ENCODE measurements at regions not wholly inside any gene's neighbourhood (a gene's known extent, or its start where the extent isn't known, plus 50 kb on each side); places are given as distances from the start of the nearest gene placed in this dataset.

DNA sequence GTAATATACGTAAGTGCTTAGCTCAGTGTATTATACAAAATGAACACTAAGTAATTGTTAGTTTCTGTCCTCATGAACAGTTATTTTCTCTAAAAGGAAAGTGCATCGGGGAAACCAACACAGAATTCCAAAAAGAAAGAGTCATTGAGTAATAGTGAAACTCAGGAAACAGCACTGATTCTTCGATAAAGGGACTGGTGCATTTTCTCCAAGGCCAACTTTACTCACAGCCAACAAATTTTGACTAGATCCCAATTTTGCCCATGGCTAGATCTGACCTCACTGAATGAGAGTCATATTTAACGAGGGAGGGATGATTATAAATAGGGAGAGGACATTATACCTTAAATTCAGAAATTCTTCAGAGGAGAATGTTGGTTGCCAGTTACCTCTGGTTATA, 390.9 kb upstream of the NRSN1 start:
- Histone ChIP-seq H3K4me1 (no peaks in the 10 kb centered on the region), H3K27me3 (no peaks in the 10 kb centered on the region), H3K36me3 (no peaks in the 10 kb centered on the region), H3K4me3 (no peak overlapping the region), H3K27ac (no peak overlapping the region), H3K9me3 (no peaks in the 10 kb centered on the region)
- TF ChIP-seq POLR2A (IDR thresholded peaks at IDR 0.05) (no peak), POLR2AphosphoS5 (IDR thresholded peaks at IDR 0.05) (no peak), EP300 (IDR thresholded peaks at IDR 0.05) (no peak)
- TF ChIP-seq, protein P1, sequence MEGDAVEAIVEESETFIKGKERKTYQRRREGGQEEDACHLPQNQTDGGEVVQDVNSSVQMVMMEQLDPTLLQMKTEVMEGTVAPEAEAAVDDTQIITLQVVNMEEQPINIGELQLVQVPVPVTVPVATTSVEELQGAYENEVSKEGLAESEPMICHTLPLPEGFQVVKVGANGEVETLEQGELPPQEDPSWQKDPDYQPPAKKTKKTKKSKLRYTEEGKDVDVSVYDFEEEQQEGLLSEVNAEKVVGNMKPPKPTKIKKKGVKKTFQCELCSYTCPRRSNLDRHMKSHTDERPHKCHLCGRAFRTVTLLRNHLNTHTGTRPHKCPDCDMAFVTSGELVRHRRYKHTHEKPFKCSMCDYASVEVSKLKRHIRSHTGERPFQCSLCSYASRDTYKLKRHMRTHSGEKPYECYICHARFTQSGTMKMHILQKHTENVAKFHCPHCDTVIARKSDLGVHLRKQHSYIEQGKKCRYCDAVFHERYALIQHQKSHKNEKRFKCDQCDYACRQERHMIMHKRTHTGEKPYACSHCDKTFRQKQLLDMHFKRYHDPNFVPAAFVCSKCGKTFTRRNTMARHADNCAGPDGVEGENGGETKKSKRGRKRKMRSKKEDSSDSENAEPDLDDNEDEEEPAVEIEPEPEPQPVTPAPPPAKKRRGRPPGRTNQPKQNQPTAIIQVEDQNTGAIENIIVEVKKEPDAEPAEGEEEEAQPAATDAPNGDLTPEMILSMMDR (IDR thresholded peaks at IDR 0.05) = no peak
- DNase-seq (ENCODE audit: low spot score in 2 of 2) = no peak
- WGBS = 29% methylated on average over 4 of the region's 4 CpGs

DNA sequence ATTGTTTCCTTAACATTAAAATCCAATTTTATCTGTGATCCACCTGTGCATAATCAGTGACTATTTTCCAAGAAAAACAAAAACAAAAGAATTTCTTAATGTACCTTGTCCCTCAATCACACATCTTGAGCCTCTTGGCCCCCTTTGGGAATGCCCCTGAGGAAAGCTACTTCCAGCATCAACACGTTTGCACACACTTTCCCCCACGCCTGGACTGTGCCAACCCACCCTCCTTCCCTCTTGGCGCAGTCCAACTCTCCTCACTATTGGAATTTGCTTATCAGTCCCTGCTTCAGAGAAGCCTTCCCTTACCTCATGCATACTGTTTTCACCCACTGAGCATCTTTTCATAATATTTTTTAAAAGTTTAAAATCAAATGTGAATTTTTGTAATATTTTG, 389.4 kb upstream of the NRSN1 start:
- TF ChIP-seq POLR2AphosphoS5 (IDR thresholded peaks at IDR 0.05) (no peak), EP300 (IDR thresholded peaks at IDR 0.05) (no peak), POLR2A (IDR thresholded peaks at IDR 0.05) (no peak)
- TF ChIP-seq, protein P1 (IDR thresholded peaks at IDR 0.05) = no peak
- DNase-seq (ENCODE audit: low spot score in 2 of 2) = no peak
- Histone ChIP-seq H3K4me3 (no peak overlapping the region), H3K27me3 (no peaks in the 10 kb centered on the region), H3K36me3 (no peaks in the 10 kb centered on the region), H3K4me1 (no peaks in the 10 kb centered on the region), H3K9me3 (no peaks in the 10 kb centered on the region), H3K27ac (no peak overlapping the region)
- 47% methylated on average over 3 of the region's 3 CpGs for WGBS

DNA sequence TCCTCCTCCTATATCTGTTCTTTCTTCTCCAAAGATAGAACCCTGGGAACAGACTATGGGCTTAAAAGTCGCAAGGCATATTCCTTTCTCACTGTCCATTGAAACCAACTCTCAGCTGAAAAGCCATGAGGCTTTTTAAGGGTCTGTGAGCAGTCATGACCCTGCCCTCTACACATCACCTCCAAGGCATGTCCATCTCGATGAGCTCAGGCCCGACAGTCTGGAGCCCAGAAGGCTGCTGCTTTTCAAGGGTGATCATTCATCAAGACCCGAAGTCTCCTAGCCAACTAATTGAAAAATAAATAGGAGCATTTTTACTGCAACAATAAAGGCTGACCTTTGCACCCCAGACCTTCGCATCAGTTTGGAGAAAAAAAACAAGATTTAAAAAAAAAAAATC, 378.8 kb upstream of the NRSN1 start:
- Histone ChIP-seq H3K4me1 (no peaks in the 10 kb centered on the region), H3K27ac (no peak overlapping the region), H3K9me3 (no peaks in the 10 kb centered on the region), H3K36me3 (no peaks in the 10 kb centered on the region), H3K27me3 (no peaks in the 10 kb centered on the region), H3K4me3 (no peak overlapping the region)
- no peak for DNase-seq (ENCODE audit: low spot score in 2 of 2)
- WGBS = 65% methylated on average over 5 of the region's 5 CpGs
- TF ChIP-seq POLR2AphosphoS5 (IDR thresholded peaks at IDR 0.05) (no peak), EP300 (IDR thresholded peaks at IDR 0.05) (no peak), POLR2A (IDR thresholded peaks at IDR 0.05) (no peak)
- TF ChIP-seq, protein P1 (IDR thresholded peaks at IDR 0.05) = no peak

DNA sequence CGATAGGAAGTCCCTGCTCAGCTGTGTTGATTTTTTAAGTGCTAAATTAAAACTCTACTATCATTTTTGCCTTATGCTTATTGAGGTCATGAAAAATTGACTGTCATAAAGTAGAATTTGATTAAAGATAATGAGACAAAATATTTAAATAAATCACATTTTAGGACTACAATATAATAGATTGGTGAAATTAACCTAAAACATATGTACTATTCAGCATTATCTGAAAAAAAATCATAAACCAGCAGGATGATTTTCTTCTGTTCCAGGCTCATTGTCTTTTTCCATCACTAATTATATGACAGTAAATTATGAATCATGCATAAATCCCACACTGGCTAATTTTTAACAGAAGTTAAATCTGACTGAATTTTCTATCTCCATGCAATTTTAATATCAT, 373.6 kb upstream of the NRSN1 start:
- no peaks in the 10 kb centered on the region for H3K36me3 ChIP-seq
- H3K4me1 ChIP-seq = no peaks in the 10 kb centered on the region
- WGBS = 60% methylated on average over 1 of the region's 1 CpG
- H3K27ac ChIP-seq = no peak overlapping the region
- no peaks in the 10 kb centered on the region for H3K27me3 ChIP-seq
- DNase-seq (ENCODE audit: low spot score in 2 of 2) = no peak
- no peak overlapping the region for H3K4me3 ChIP-seq
- peaks cover 4% of the 10 kb centered on the region for H3K9me3 ChIP-seq
- TF ChIP-seq POLR2AphosphoS5 (IDR thresholded peaks at IDR 0.05) (no peak), EP300 (IDR thresholded peaks at IDR 0.05) (no peak), POLR2A (IDR thresholded peaks at IDR 0.05) (no peak)
- TF ChIP-seq, protein P1 (IDR thresholded peaks at IDR 0.05) = no peak

DNA sequence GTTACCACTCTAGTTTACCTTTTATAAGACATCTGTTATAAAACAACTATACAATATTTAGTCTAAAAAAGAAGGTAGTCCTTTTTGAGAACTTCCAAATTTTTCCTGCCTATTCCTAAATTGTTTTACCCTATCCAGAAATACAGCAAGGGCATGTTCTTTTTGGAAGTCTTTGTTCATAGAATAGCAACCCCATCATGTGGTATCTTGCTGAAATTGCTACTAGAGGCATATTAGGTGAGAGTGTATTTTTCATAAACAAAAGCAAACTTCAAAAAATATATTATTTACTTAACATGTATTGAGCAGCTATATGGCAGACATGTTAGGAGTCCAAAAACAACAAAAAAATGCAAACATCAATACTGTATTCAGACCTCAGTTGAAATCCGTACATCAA, 371.8 kb upstream of the NRSN1 start:
- Histone ChIP-seq H3K4me3 (no peak overlapping the region), H3K27me3 (no peaks in the 10 kb centered on the region), H3K4me1 (no peaks in the 10 kb centered on the region), H3K9me3 (peaks cover 4% of the 10 kb centered on the region), H3K27ac (no peak overlapping the region), H3K36me3 (no peaks in the 10 kb centered on the region)
- TF ChIP-seq POLR2A (IDR thresholded peaks at IDR 0.05) (no peak), POLR2AphosphoS5 (IDR thresholded peaks at IDR 0.05) (no peak), EP300 (IDR thresholded peaks at IDR 0.05) (no peak)
- TF ChIP-seq, protein P1 (IDR thresholded peaks at IDR 0.05) = no peak
- no peak for DNase-seq (ENCODE audit: low spot score in 2 of 2)
- WGBS = 83% methylated on average over 1 of the region's 1 CpG
